Neuronal stem cell (in vitro differentiated cells): ENCODE measurements at regions not wholly inside any gene's neighbourhood (a gene's known extent, or its start where the extent isn't known, plus 50 kb on each side); places are given as distances from the start of the nearest gene placed in this dataset.
A peak's percentile ranks its signal among the peaks of the same experiment; 100 is the strongest.

Source experiments
- DNase-seq: peaks from one replicate; pipeline ENCODE4 v3.0.0-alpha.2; 2013; ENCODE audit warnings: low spot score
- H2AFZ ChIP-seq: one replicate; pipeline ENCODE4 v1.6.1; 2013; ENCODE audit warnings: mild to moderate bottlenecking, low read length, inconsistent platforms
- H2AK5ac ChIP-seq: 2 replicates; pipeline ENCODE4 v1.6.1; 2013; ENCODE audit warnings: low read depth, mild to moderate bottlenecking, inconsistent platforms, low read length, moderate library complexity, mixed read lengths
- H2BK120ac ChIP-seq: 2 replicates; pipeline ENCODE4 v1.6.1; 2013; ENCODE audit warnings: low read depth, mild to moderate bottlenecking, inconsistent platforms, low read length, moderate library complexity, mixed read lengths
- H2BK12ac ChIP-seq: one replicate; pipeline ENCODE4 v1.6.1; 2013; ENCODE audit warnings: low read length, inconsistent platforms
- H2BK15ac ChIP-seq: 2 replicates; pipeline ENCODE4 v1.6.1; 2013; ENCODE audit warnings: mild to moderate bottlenecking, low read length, inconsistent platforms, mixed read lengths
- H2BK5ac ChIP-seq: one replicate; pipeline ENCODE4 v1.6.1; 2013; ENCODE audit warnings: inconsistent platforms, mild to moderate bottlenecking, low read length, moderate library complexity
- H3K14ac ChIP-seq: one replicate; pipeline ENCODE4 v1.6.1; 2013; ENCODE audit warnings: low read length, inconsistent platforms
- H3K18ac ChIP-seq: 2 replicates; pipeline ENCODE4 v1.6.1; 2013; ENCODE audit warnings: low read length, inconsistent platforms
- H3K23ac ChIP-seq: 2 replicates; pipeline ENCODE4 v1.6.1; 2013; ENCODE audit warnings: low read depth, mild to moderate bottlenecking, mixed read lengths, low read length, inconsistent platforms; ENCODE audit not compliant: poor library complexity
- H3K27ac ChIP-seq: replicated peaks from 3 replicates; pipeline ENCODE4 v1.5.1; 2013; ENCODE audit warnings: low read length, inconsistent platforms
- H3K27me3 ChIP-seq, 3 experiments: 2 replicates each; pipeline ENCODE4 v1.6.1; 2013; ENCODE audit warnings: low read length in 3 of 3, mild to moderate bottlenecking in 2 of 3, inconsistent platforms in 1 of 3, low read depth in 1 of 3, mixed read lengths in 1 of 3, moderate library complexity in 1 of 3; ENCODE audit not compliant: control insufficient read depth in 3 of 3, insufficient read depth in 3 of 3
- H3K36me3 ChIP-seq, 2 donors: replicated peaks in 1 of 2; 2 replicates each; pipeline ENCODE4 v1.6.1; 2013; ENCODE audit warnings: low read length in 2 of 2; ENCODE audit not compliant: control insufficient read depth in 2 of 2, insufficient read depth in 2 of 2
- H3K4ac ChIP-seq: 2 replicates; pipeline ENCODE4 v1.6.1; 2013; ENCODE audit warnings: inconsistent platforms, mild to moderate bottlenecking, low read length, moderate library complexity
- H3K4me1 ChIP-seq, 2 donors: 1 replicate in 1 of 2; 2 replicates in 1 of 2; pipeline ENCODE4 v1.6.1; 2013; ENCODE audit warnings: low read length in 2 of 2, low read depth in 1 of 2; ENCODE audit not compliant: control insufficient read depth in 2 of 2, insufficient read depth in 1 of 2
- H3K4me2 ChIP-seq: one replicate; pipeline ENCODE4 v1.6.1; 2013; ENCODE audit warnings: mild to moderate bottlenecking, low read length, inconsistent platforms; ENCODE audit not compliant: insufficient read depth, poor library complexity, severe bottlenecking
- H3K4me3 ChIP-seq, 2 donors: 2 replicates each; pipeline ENCODE4 v1.5.1; 2013; ENCODE audit warnings: low read length in 2 of 2, mild to moderate bottlenecking in 2 of 2, inconsistent platforms in 1 of 2, moderate library complexity in 1 of 2
- H3K79me1 ChIP-seq: one replicate; pipeline ENCODE4 v1.6.1; 2013; ENCODE audit warnings: low read depth, mild to moderate bottlenecking, inconsistent platforms, low read length, moderate library complexity
- H3K9ac ChIP-seq: one replicate; pipeline ENCODE4 v1.6.1; 2013; ENCODE audit warnings: mild to moderate bottlenecking, low read depth, low read length, inconsistent platforms; ENCODE audit not compliant: poor library complexity
- H3K9me3 ChIP-seq, 2 donors: replicated peaks in 1 of 2; 2 replicates each; pipeline versions ENCODE3 to v1.6.1; 2013; ENCODE audit warnings: low read length in 2 of 2, mild to moderate bottlenecking in 2 of 2, inconsistent platforms in 1 of 2, low read depth in 1 of 2, mixed read lengths in 1 of 2, moderate library complexity in 1 of 2; ENCODE audit not compliant: control insufficient read depth in 2 of 2, insufficient read depth in 1 of 2
- H4K8ac ChIP-seq: one replicate; pipeline ENCODE4 v1.6.1; 2013; ENCODE audit warnings: low read depth, mild to moderate bottlenecking, inconsistent platforms, low read length, moderate library complexity
- H4K91ac ChIP-seq: one replicate; pipeline ENCODE4 v1.6.1; 2013; ENCODE audit warnings: low read length, low read depth, mild to moderate bottlenecking, inconsistent platforms; ENCODE audit not compliant: poor library complexity
- WGBS, 2 donors: extraction: QIAGEN DNeasy Blood & Tissue Kit; methylation state at CpG; one replicate each; pipeline ENCODE4 v1.1.7; 2013; ENCODE audit warnings: missing lambda C conversion rate in 2 of 2, mixed read lengths in 1 of 2; ENCODE audit not compliant: insufficient read length in 2 of 2, insufficient replicate concordance in 1 of 2; ENCODE audit errors: extremely low coverage in 2 of 2; 5-methylcytosine and 5-hydroxymethylcytosine counted together

DNA sequence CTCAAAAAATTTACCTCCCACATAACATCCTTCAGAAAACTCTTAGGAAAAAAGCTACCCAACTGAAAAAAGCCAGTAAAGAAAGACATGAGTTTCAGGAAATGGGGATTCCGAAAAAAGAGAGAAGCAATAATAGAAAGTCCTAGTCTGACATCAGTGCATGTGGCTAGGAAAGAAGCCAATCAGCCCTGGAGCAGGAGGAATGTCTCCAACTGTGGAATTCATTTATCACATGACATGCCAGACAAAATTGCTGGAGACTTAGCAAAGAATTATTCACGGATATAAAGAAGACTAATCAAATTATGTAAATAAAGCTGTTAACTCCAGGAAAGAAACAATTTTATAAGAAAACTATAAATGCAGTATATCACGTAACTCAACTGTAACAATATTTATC is 258.9 kb upstream of the RARB start:
- no peak overlapping the region for H3K9ac ChIP-seq
- H3K4me3 ChIP-seq = no peak overlapping the region
- DNase-seq = no peak
- no peak overlapping the region for H4K91ac ChIP-seq
- H2AFZ ChIP-seq = no peak overlapping the region
- no peak overlapping the region for H3K4ac ChIP-seq
- no peak overlapping the region for H2BK5ac ChIP-seq
- peaks cover 0 to 2% of the 10 kb centered on the region in 2 donors for H3K4me1 ChIP-seq
- no peak overlapping the region for H2AK5ac ChIP-seq
- no peaks in the 10 kb centered on the region for H3K27me3 ChIP-seq
- H2BK15ac ChIP-seq = no peak overlapping the region
- H3K23ac ChIP-seq = no peak overlapping the region
- no CpG with 5 or more reads among the region's 3 CpGs for WGBS, 2 donors
- no peak overlapping the region for H3K14ac ChIP-seq
- no peak overlapping the region for H2BK120ac ChIP-seq
- no peak overlapping the region for H3K27ac ChIP-seq
- no peaks in the 10 kb centered on the region for H3K79me1 ChIP-seq
- H3K18ac ChIP-seq = no peak overlapping the region
- no peak overlapping the region for H2BK12ac ChIP-seq
- H3K36me3 ChIP-seq = no peaks in the 10 kb centered on the region
- H3K9me3 ChIP-seq = peaks cover 0 to 9% of the 10 kb centered on the region in 2 donors
- H4K8ac ChIP-seq = no peak overlapping the region
- H3K4me2 ChIP-seq = no peak overlapping the region

GRCh38 chr3:25170021-25170420 is 258.0 kb upstream of the RARB start:
- H3K23ac ChIP-seq = no peak overlapping the region
- no peak overlapping the region for H2BK120ac ChIP-seq
- no peak overlapping the region for H3K27ac ChIP-seq
- H3K4ac ChIP-seq = no peak overlapping the region
- H3K9me3 ChIP-seq = peaks cover 0 to 9% of the 10 kb centered on the region in 2 donors
- no peak overlapping the region for H2BK5ac ChIP-seq
- peak overlapping the region; percentile 51 for H2AFZ ChIP-seq
- no peak overlapping the region for H2BK12ac ChIP-seq
- no peak for DNase-seq
- no peak overlapping the region for H3K14ac ChIP-seq
- H3K27me3 ChIP-seq = no peaks in the 10 kb centered on the region
- H3K4me1 ChIP-seq = peaks cover 0 to 4% of the 10 kb centered on the region in 2 donors
- H3K9ac ChIP-seq = no peak overlapping the region
- H4K91ac ChIP-seq = no peak overlapping the region
- no peaks in the 10 kb centered on the region for H3K36me3 ChIP-seq
- H3K79me1 ChIP-seq = no peaks in the 10 kb centered on the region
- no peak overlapping the region for H3K4me3 ChIP-seq
- no peak overlapping the region for H2AK5ac ChIP-seq
- WGBS, 2 donors = no CpG with 5 or more reads among the region's 3 CpGs
- H4K8ac ChIP-seq = no peak overlapping the region
- no peak overlapping the region for H2BK15ac ChIP-seq
- no peak overlapping the region for H3K4me2 ChIP-seq
- H3K18ac ChIP-seq = no peak overlapping the region

DNA sequence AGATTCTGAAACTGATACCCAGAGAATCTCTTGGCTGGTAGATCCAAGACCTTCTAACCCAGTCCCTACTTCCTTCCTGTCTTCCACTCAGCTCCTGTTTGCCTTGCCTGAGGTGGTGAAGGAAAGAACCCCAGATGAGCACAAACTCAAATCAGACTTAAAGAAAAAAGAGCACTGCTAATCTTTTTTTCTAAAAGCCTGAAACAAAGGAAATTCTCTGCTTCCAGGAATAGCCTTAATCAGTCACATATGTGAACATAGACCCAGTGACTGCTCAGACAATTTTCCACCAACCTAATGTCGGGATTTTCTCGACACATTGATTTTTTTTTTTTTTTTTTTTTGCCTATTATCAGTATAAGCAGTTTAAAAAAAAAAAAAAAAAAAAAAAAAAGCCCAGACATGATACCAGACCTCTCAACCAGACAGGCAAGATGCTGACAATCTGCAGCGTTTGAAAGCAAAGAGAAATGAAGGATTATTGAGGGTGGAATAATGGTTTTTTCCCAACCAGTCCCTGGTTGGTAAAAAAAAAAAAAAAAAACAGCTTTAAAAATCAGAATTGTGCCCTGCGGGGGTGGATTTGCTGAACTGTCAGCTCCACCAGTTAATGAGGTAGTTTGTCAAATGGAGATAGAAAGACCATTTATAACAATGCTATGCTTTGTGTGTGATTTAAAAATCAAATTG is 256.8 kb upstream of the RARB start:
- H2BK5ac ChIP-seq = no peak overlapping the region
- no CpG with 5 or more reads among the region's 4 CpGs for WGBS, 2 donors
- H3K79me1 ChIP-seq = no peaks in the 10 kb centered on the region
- no peak overlapping the region for H2BK120ac ChIP-seq
- peak; percentile 17 for DNase-seq
- H3K14ac ChIP-seq = no peak overlapping the region
- no peak overlapping the region for H3K23ac ChIP-seq
- no peak overlapping the region for H2BK15ac ChIP-seq
- H3K27me3 ChIP-seq = no peaks in the 10 kb centered on the region
- H3K27ac ChIP-seq = peak overlapping the region; percentile 74
- no peak overlapping the region for H3K9ac ChIP-seq
- H3K4me3 ChIP-seq = no peak overlapping the region
- H4K91ac ChIP-seq = no peak overlapping the region
- no peak overlapping the region for H2AK5ac ChIP-seq
- H3K18ac ChIP-seq = no peak overlapping the region
- no peak overlapping the region for H4K8ac ChIP-seq
- no peak overlapping the region for H2BK12ac ChIP-seq
- no peak overlapping the region for H3K4me2 ChIP-seq
- no peaks in the 10 kb centered on the region for H3K36me3 ChIP-seq
- H3K4me1 ChIP-seq = peaks cover 0 to 4% of the 10 kb centered on the region in 2 donors
- no peak overlapping the region for H3K4ac ChIP-seq
- H2AFZ ChIP-seq = no peak overlapping the region
- H3K9me3 ChIP-seq = peaks cover 0 to 9% of the 10 kb centered on the region in 2 donors

DNA sequence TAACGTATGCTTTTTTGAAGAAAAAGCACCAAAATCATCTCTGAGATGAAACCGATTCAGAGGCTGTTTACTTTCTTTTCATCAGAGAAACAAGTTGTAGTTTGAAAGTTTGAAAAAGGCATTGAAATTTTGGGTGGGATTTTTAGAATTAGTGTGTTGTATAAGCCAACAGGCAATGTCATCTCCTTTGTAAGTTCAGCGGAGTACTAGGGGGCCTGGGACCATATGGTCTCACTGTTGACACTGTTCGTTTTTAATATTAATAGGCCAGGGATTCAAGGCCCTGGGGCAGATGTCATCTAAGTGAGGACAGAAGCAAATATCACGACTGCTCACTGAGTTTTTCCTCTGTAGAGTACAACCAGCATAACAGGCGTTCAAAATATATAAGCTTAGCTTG is 256.2 kb upstream of the RARB start:
- H2BK120ac ChIP-seq = no peak overlapping the region
- no peaks in the 10 kb centered on the region for H3K79me1 ChIP-seq
- no peak overlapping the region for H4K8ac ChIP-seq
- no peak overlapping the region for H2BK5ac ChIP-seq
- no peaks in the 10 kb centered on the region for H3K27me3 ChIP-seq
- H3K23ac ChIP-seq = no peak overlapping the region
- no peak overlapping the region for H2BK12ac ChIP-seq
- H2AFZ ChIP-seq = peak overlapping the region; percentile 20
- peak overlapping the region; percentile 29 for H3K27ac ChIP-seq
- peaks cover 0 to 4% of the 10 kb centered on the region in 2 donors for H3K4me1 ChIP-seq
- H3K4ac ChIP-seq = no peak overlapping the region
- H2AK5ac ChIP-seq = no peak overlapping the region
- no peak overlapping the region for H4K91ac ChIP-seq
- H3K14ac ChIP-seq = no peak overlapping the region
- no peak overlapping the region for H2BK15ac ChIP-seq
- no peak for DNase-seq
- H3K9me3 ChIP-seq = peaks cover 0 to 9% of the 10 kb centered on the region in 2 donors
- no peak overlapping the region for H3K4me3 ChIP-seq
- no CpG with 5 or more reads among the region's 6 CpGs for WGBS, 2 donors
- no peak overlapping the region for H3K4me2 ChIP-seq
- no peak overlapping the region for H3K18ac ChIP-seq
- no peaks in the 10 kb centered on the region for H3K36me3 ChIP-seq
- H3K9ac ChIP-seq = no peak overlapping the region
